ENCODE measurements at regions not wholly inside any gene's neighbourhood (a gene's known extent, or its start where the extent isn't known, plus 50 kb on each side); places are given as distances from the start of the nearest gene placed in this dataset.

GRCh38 chr4:178233906-178234305 is 791.7 kb upstream of the AGA start:
- peaks cover 22% of the 10 kb centered on the region for H3K27me3 ChIP-seq (ENCODE audit: insufficient read depth, low read depth, severe bottlenecking)
- H3K27ac ChIP-seq, result no peak overlapping the region
- H3K9me3 ChIP-seq (ENCODE audit: severe bottlenecking), result no peaks in the 10 kb centered on the region
- no peaks in the 10 kb centered on the region for H3K36me3 ChIP-seq
- DNase-seq, result no peak
- H3K4me3 ChIP-seq (ENCODE audit: low read depth, low read length), result no peak overlapping the region
- TF ChIP-seq CTCF (IDR thresholded peaks at IDR 0.05; ENCODE audit: low read depth, low read length), result no peak

GRCh38 chr4:178240891-178241290 is 798.7 kb upstream of the AGA start:
- H3K27ac ChIP-seq, result no peak overlapping the region
- peaks cover 41% of the 10 kb centered on the region for H3K27me3 ChIP-seq (ENCODE audit: insufficient read depth, low read depth, severe bottlenecking)
- no peaks in the 10 kb centered on the region for H3K36me3 ChIP-seq
- no peak for DNase-seq
- TF ChIP-seq CTCF (IDR thresholded peaks at IDR 0.05; ENCODE audit: low read depth, low read length), result no peak
- no peak overlapping the region for H3K4me3 ChIP-seq (ENCODE audit: low read depth, low read length)
- H3K9me3 ChIP-seq (ENCODE audit: severe bottlenecking), result peaks cover 3% of the 10 kb centered on the region

GRCh38 chr4:178241601-178242118 is 799.4 kb upstream of the AGA start:
- no peak overlapping the region for H3K4me3 ChIP-seq (ENCODE audit: low read depth, low read length)
- H3K36me3 ChIP-seq, result no peaks in the 10 kb centered on the region
- no peak for DNase-seq
- no peak overlapping the region for H3K27ac ChIP-seq
- peaks cover 41% of the 10 kb centered on the region for H3K27me3 ChIP-seq (ENCODE audit: insufficient read depth, low read depth, severe bottlenecking)
- TF ChIP-seq CTCF (IDR thresholded peaks at IDR 0.05; ENCODE audit: low read depth, low read length), result no peak
- peaks cover 3% of the 10 kb centered on the region for H3K9me3 ChIP-seq (ENCODE audit: severe bottlenecking)

GRCh38 chr4:178242655-178243054 is 800.4 kb upstream of the AGA start:
- H3K9me3 ChIP-seq (ENCODE audit: severe bottlenecking), result peaks cover 3% of the 10 kb centered on the region
- DNase-seq, result no peak
- no peak for TF ChIP-seq CTCF (IDR thresholded peaks at IDR 0.05; ENCODE audit: low read depth, low read length)
- no peaks in the 10 kb centered on the region for H3K36me3 ChIP-seq
- H3K4me3 ChIP-seq (ENCODE audit: low read depth, low read length), result no peak overlapping the region
- no peak overlapping the region for H3K27ac ChIP-seq
- peaks cover 38% of the 10 kb centered on the region for H3K27me3 ChIP-seq (ENCODE audit: insufficient read depth, low read depth, severe bottlenecking)

- H3K9me3 ChIP-seq (ENCODE audit: severe bottlenecking), result peaks cover 3% of the 10 kb centered on the region
These were observed 802.5 kb upstream of the AGA start for GRCh38 chr4:178244785-178245184.

More at GRCh38 chr4:178244785-178245184, 802.5 kb upstream of the AGA start:
- Histone ChIP-seq H3K36me3 (no peaks in the 10 kb centered on the region), H3K27me3 (ENCODE audit: insufficient read depth, low read depth, severe bottlenecking) (peaks cover 34% of the 10 kb centered on the region), H3K4me3 (ENCODE audit: low read depth, low read length) (no peak overlapping the region), H3K27ac (no peak overlapping the region)
- TF ChIP-seq CTCF (IDR thresholded peaks at IDR 0.05; ENCODE audit: low read depth, low read length), result no peak
- DNase-seq, result no peak
